Liver (tissue), 8 donors: ENCODE measurements at regions not wholly inside any gene's neighbourhood (a gene's known extent, or its start where the extent isn't known, plus 50 kb on each side); places are given as distances from the start of the nearest gene placed in this dataset.
A peak's percentile ranks its signal among the peaks of the same experiment; 100 is the strongest.

ENCODE experiments used
- DNase-seq: peaks from one replicate; pipeline ENCODE4 v3.0.0-alpha.2; 2017; ENCODE audit warnings: low spot score
- H3K27ac ChIP-seq, 2 donors: one replicate each; pipeline ENCODE4 v1.7.0; 2013; ENCODE audit warnings: inconsistent platforms in 2 of 2, low read length in 2 of 2, control low read depth in 1 of 2, low read depth in 1 of 2, mild to moderate bottlenecking in 1 of 2
- H3K27me3 ChIP-seq, 4 donors: one replicate each; pipeline versions ENCODE4 v1.6.1 to v1.7.0; 2013; ENCODE audit warnings: low read length in 3 of 4, inconsistent platforms in 1 of 4, mild to moderate bottlenecking in 1 of 4, moderate library complexity in 1 of 4; ENCODE audit not compliant: control insufficient read depth in 4 of 4, insufficient read depth in 4 of 4
- H3K36me3 ChIP-seq, 4 donors: one replicate each; pipeline versions ENCODE4 v1.6.1 to v1.7.0; 2013; ENCODE audit warnings: low read length in 3 of 4, mild to moderate bottlenecking in 3 of 4, low read depth in 1 of 4, moderate library complexity in 1 of 4; ENCODE audit not compliant: control insufficient read depth in 4 of 4, insufficient read depth in 3 of 4
- H3K4me1 ChIP-seq, 4 donors: one replicate each; pipeline versions ENCODE4 v1.6.1 to v1.7.0; 2013; ENCODE audit warnings: low read length in 3 of 4, mild to moderate bottlenecking in 3 of 4, moderate library complexity in 1 of 4; ENCODE audit not compliant: control insufficient read depth in 4 of 4, insufficient read depth in 4 of 4
- H3K4me3 ChIP-seq, 3 donors: one replicate each; pipeline versions ENCODE4 v1.6.1 to v1.7.0; 2013; ENCODE audit warnings: low read length in 3 of 3, control low read depth in 1 of 3, low read depth in 1 of 3, mild to moderate bottlenecking in 1 of 3
- H3K9ac ChIP-seq, 2 donors: one replicate each; pipeline ENCODE4 v1.7.0; 2013; ENCODE audit warnings: low read length in 2 of 2, mild to moderate bottlenecking in 2 of 2, moderate library complexity in 2 of 2, control low read depth in 1 of 2, low read depth in 1 of 2
- H3K9me3 ChIP-seq, 4 donors: one replicate each; pipeline versions ENCODE4 v1.6.1 to v1.7.0; 2013; ENCODE audit warnings: low read length in 3 of 4; ENCODE audit not compliant: control insufficient read depth in 4 of 4
- EGR1 ChIP-seq, 2 donors: IDR thresholded peaks; 2 replicates each; pipeline ENCODE4 v1.6.1; 2016 to 2018; ENCODE audit warnings: antibody characterized with exemption in 2 of 2, low read depth in 2 of 2
- FOXA1 ChIP-seq: IDR thresholded peaks from 2 replicates; pipeline ENCODE4 v1.6.1; 2016; ENCODE audit warnings: antibody characterized with exemption
- GABPA ChIP-seq, 2 donors: IDR thresholded peaks in 1 of 2; conservative IDR thresholded peaks in 1 of 2; 2 replicates each; pipeline ENCODE4 v1.6.1; 2016; ENCODE audit warnings: antibody characterized with exemption in 2 of 2, mild to moderate bottlenecking in 1 of 2, moderate library complexity in 1 of 2
- HNF4A ChIP-seq, 2 donors: conservative IDR thresholded peaks; 2 replicates each; pipeline ENCODE4 v1.6.1; 2016; ENCODE audit warnings: antibody characterized with exemption in 2 of 2, mild to moderate bottlenecking in 2 of 2
- HNF4G ChIP-seq: IDR thresholded peaks from 2 replicates; pipeline ENCODE4 v1.6.1; 2016; ENCODE audit warnings: antibody characterized with exemption
- NR2F2 ChIP-seq: IDR thresholded peaks from 2 replicates; pipeline ENCODE4 v1.6.1; 2016; ENCODE audit warnings: antibody characterized with exemption
- RXRA ChIP-seq, 2 donors: IDR thresholded peaks; 2 replicates each; pipeline ENCODE4 v1.6.1; 2017 to 2018; ENCODE audit warnings: antibody characterized with exemption in 2 of 2, mild to moderate bottlenecking in 1 of 2
- SP1 ChIP-seq: IDR thresholded peaks from 2 replicates; pipeline ENCODE4 v1.6.1; 2018; ENCODE audit warnings: antibody characterized with exemption, mild to moderate bottlenecking
- WGBS: extraction: QIAGEN DNeasy Blood & Tissue Kit; methylation state at CpG from one replicate; pipeline ENCODE4 v1.1.7; 2013; 5-methylcytosine and 5-hydroxymethylcytosine counted together
- TF ChIP-seq, protein P1 (sequence below): IDR thresholded peaks from 2 replicates; pipeline ENCODE4 v1.6.1; 2016; ENCODE audit warnings: antibody characterized with exemption
- TF ChIP-seq, protein P2 (sequence below): fragments of 150-350 bp; IDR thresholded peaks from 2 replicates; pipeline ENCODE4 v1.5.1; 2017; ENCODE audit warnings: improper control_type of control experiment, low read depth, low read length; ENCODE audit not compliant: missing input control
- TF ChIP-seq, protein P3 (sequence below): IDR thresholded peaks from 2 replicates; pipeline ENCODE4 v1.6.1; 2016; ENCODE audit warnings: antibody characterized with exemption
- TF ChIP-seq, protein P4 (sequence below): IDR thresholded peaks from 2 replicates; pipeline ENCODE4 v1.6.1; 2016; ENCODE audit warnings: antibody characterized with exemption, mild to moderate bottlenecking
- TF ChIP-seq, protein P5 (sequence below): IDR thresholded peaks from 2 replicates; pipeline ENCODE4 v1.6.1; 2016; ENCODE audit warnings: antibody characterized with exemption
- donor health status: healthy.
- donor health status: healthy.
- donor health status: healthy.
- donor health status: healthy.
- donor health status: healthy.

DNA sequence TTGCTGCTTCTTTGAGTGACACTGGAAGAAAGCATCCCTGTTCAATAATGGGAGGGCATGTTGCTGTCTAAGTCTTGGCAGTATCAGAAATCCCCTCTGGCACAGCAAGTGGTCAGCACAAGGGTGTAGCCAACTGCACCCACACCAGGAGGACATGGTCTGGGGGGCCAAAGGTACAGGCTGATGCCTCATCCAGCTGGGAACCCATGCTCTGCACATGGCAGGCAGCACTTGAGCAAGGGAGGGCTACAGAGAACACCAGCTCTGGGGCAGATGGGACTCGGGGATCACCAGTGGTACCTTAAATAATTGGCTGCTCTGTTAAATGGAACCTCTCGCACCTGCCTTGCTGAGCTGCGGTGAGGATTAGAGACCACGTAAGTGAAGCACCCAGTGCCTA lies 265.2 kb downstream of the SYK start:
- Histone ChIP-seq H3K27me3 (no peaks in the 10 kb centered on the region), H3K9ac (no peak overlapping the region), H3K4me1 (peaks cover 0 to 2% (median 0%) of the 10 kb centered on the region in 4 donors), H3K4me3 (no peak overlapping the region), H3K27ac (no peak overlapping the region), H3K36me3 (no peaks in the 10 kb centered on the region), H3K9me3 (no peaks in the 10 kb centered on the region)
- TF ChIP-seq, protein P1, sequence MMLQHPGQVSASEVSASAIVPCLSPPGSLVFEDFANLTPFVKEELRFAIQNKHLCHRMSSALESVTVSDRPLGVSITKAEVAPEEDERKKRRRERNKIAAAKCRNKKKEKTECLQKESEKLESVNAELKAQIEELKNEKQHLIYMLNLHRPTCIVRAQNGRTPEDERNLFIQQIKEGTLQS = no peak
- TF ChIP-seq HNF4G (no peak), FOXA1 (no peak), NR2F2 (no peak), GABPA (IDR thresholded peaks at IDR 0.05 in 1 of 2, conservative IDR thresholded peaks at IDR 0.05 in 1 of 2) (no peak), RXRA (IDR thresholded peaks at IDR 0.05) (no peak), SP1 (no peak), HNF4A (conservative IDR thresholded peaks at IDR 0.05) (no peak), EGR1 (IDR thresholded peaks at IDR 0.05; ENCODE audit: low read depth in 2 of 2) (no peak)
- TF ChIP-seq, protein P2, sequence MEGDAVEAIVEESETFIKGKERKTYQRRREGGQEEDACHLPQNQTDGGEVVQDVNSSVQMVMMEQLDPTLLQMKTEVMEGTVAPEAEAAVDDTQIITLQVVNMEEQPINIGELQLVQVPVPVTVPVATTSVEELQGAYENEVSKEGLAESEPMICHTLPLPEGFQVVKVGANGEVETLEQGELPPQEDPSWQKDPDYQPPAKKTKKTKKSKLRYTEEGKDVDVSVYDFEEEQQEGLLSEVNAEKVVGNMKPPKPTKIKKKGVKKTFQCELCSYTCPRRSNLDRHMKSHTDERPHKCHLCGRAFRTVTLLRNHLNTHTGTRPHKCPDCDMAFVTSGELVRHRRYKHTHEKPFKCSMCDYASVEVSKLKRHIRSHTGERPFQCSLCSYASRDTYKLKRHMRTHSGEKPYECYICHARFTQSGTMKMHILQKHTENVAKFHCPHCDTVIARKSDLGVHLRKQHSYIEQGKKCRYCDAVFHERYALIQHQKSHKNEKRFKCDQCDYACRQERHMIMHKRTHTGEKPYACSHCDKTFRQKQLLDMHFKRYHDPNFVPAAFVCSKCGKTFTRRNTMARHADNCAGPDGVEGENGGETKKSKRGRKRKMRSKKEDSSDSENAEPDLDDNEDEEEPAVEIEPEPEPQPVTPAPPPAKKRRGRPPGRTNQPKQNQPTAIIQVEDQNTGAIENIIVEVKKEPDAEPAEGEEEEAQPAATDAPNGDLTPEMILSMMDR = no peak
- TF ChIP-seq, protein P3, sequence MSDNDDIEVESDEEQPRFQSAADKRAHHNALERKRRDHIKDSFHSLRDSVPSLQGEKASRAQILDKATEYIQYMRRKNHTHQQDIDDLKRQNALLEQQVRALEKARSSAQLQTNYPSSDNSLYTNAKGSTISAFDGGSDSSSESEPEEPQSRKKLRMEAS = no peak
- TF ChIP-seq, protein P4, sequence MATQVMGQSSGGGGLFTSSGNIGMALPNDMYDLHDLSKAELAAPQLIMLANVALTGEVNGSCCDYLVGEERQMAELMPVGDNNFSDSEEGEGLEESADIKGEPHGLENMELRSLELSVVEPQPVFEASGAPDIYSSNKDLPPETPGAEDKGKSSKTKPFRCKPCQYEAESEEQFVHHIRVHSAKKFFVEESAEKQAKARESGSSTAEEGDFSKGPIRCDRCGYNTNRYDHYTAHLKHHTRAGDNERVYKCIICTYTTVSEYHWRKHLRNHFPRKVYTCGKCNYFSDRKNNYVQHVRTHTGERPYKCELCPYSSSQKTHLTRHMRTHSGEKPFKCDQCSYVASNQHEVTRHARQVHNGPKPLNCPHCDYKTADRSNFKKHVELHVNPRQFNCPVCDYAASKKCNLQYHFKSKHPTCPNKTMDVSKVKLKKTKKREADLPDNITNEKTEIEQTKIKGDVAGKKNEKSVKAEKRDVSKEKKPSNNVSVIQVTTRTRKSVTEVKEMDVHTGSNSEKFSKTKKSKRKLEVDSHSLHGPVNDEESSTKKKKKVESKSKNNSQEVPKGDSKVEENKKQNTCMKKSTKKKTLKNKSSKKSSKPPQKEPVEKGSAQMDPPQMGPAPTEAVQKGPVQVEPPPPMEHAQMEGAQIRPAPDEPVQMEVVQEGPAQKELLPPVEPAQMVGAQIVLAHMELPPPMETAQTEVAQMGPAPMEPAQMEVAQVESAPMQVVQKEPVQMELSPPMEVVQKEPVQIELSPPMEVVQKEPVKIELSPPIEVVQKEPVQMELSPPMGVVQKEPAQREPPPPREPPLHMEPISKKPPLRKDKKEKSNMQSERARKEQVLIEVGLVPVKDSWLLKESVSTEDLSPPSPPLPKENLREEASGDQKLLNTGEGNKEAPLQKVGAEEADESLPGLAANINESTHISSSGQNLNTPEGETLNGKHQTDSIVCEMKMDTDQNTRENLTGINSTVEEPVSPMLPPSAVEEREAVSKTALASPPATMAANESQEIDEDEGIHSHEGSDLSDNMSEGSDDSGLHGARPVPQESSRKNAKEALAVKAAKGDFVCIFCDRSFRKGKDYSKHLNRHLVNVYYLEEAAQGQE = no peak
- TF ChIP-seq, protein P5, sequence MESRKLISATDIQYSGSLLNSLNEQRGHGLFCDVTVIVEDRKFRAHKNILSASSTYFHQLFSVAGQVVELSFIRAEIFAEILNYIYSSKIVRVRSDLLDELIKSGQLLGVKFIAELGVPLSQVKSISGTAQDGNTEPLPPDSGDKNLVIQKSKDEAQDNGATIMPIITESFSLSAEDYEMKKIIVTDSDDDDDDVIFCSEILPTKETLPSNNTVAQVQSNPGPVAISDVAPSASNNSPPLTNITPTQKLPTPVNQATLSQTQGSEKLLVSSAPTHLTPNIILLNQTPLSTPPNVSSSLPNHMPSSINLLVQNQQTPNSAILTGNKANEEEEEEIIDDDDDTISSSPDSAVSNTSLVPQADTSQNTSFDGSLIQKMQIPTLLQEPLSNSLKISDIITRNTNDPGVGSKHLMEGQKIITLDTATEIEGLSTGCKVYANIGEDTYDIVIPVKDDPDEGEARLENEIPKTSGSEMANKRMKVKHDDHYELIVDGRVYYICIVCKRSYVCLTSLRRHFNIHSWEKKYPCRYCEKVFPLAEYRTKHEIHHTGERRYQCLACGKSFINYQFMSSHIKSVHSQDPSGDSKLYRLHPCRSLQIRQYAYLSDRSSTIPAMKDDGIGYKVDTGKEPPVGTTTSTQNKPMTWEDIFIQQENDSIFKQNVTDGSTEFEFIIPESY = no peak
- 96% methylated on average over 4 of the region's 4 CpGs for WGBS
- peak; percentile 6 for DNase-seq

DNA sequence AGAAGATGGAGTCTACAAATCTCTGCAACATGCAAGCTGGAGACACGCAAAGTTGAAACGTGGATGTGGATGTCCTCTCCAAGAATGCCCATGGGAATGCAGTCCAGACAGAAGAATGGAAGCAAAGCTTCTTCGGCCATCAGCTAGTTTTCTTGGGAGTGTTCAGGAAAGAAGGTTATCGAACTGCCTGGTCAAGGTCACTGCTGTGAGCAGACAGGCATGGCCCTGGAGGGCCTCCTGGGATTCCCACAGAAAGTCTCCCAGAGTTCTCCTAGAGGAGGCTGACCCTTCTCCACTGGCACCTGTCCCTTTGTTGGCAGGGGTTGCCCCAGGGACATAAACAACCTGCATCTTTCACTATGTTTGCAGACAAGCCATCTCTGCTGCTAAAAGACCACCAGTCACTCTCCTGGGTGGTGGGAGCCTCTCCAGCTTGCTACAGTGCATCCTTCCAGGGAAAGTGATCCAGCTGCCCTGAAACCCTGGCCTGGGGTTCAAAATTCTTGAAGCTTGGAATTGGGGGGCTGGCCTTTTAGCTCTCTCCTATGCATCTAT lies 265.8 kb downstream of the SYK start:
- H3K27me3 ChIP-seq = no peaks in the 10 kb centered on the region
- no peak overlapping the region for H3K9ac ChIP-seq
- TF ChIP-seq, protein P4 = no peak
- TF ChIP-seq, protein P2 = no peak
- TF ChIP-seq, protein P1 = no peak
- no peak overlapping the region for H3K27ac ChIP-seq
- peak; percentile 6 for DNase-seq
- H3K4me3 ChIP-seq = no peak overlapping the region
- H3K36me3 ChIP-seq = no peaks in the 10 kb centered on the region
- peaks cover 0 to 4% (median 0%) of the 10 kb centered on the region in 4 donors for H3K4me1 ChIP-seq
- H3K9me3 ChIP-seq = no peaks in the 10 kb centered on the region
- WGBS = 86% methylated on average over 4 of the region's 4 CpGs
